Chondrocyte (in vitro differentiated cells): ENCODE measurements at regions not wholly inside any gene's neighbourhood (a gene's known extent, or its start where the extent isn't known, plus 50 kb on each side); places are given as distances from the start of the nearest gene placed in this dataset.
A peak's percentile ranks its signal among the peaks of the same experiment; 100 is the strongest.

Experiments
- DNase-seq: peaks from one replicate; pipeline ENCODE4 v3.0.0; 2021; ENCODE audit warnings: mixed read lengths, low spot score
- H3K27ac Mint-ChIP-seq: one replicate; pipeline ENCODE4 v1.8.0; 2021; ENCODE audit warnings: mild to moderate bottlenecking, moderate library complexity, mixed read lengths; ENCODE audit not compliant: unreplicated experiment
- H3K27me3 Mint-ChIP-seq: 2 replicates; pipeline ENCODE4 v1.8.0; 2021; ENCODE audit warnings: low read depth, mixed read lengths
- H3K36me3 Mint-ChIP-seq: 2 replicates; pipeline ENCODE4 v1.8.0; 2021; ENCODE audit warnings: low read depth, mixed read lengths
- H3K4me1 Mint-ChIP-seq: 2 replicates; pipeline ENCODE4 v1.8.0; 2021; ENCODE audit warnings: low read depth, mild to moderate bottlenecking, mixed read lengths
- H3K4me3 Mint-ChIP-seq: one replicate; pipeline ENCODE4 v1.8.0; 2021; ENCODE audit warnings: mild to moderate bottlenecking, moderate library complexity, mixed read lengths; ENCODE audit not compliant: unreplicated experiment
- H3K9me3 Mint-ChIP-seq: 2 replicates; pipeline ENCODE4 v1.8.0; 2021; ENCODE audit warnings: low read depth, mixed read lengths
- TF ChIP-seq, protein P1 (sequence below): fragments of 200-600 bp; sonication (generic); IDR thresholded peaks from 2 replicates; pipeline ENCODE4 v1.5.0; 2021; ENCODE audit warnings: antibody characterized with exemption, mild to moderate bottlenecking, moderate library complexity

DNA sequence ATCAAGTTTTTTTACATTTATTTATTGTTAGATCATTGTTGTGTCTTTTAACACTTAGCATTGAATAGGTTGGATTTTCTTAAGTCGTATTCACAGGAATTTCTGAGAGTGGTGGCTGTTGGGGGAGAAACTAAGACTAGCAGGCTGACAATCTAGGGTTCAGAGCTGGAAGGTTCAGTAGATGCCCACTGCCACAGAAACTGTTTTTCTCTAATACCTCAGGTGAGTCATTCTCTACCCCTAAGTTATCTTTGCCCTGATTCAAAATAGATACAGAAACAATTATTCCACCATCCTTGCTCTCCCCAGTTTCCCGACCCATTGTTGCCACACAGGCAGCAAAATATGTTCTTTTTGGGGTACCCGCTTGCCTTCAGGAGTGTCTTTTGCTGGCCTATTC, 870.8 kb upstream of the ID2 start:
- Mint-ChIP-seq H3K36me3 (no peaks in the 10 kb centered on the region), H3K4me1 (peaks cover 23% of the 10 kb centered on the region), H3K27ac (no peak overlapping the region), H3K4me3 (no peak overlapping the region), H3K9me3 (peaks cover 7% of the 10 kb centered on the region), H3K27me3 (no peaks in the 10 kb centered on the region)
- no peak for DNase-seq
- TF ChIP-seq, protein P1, sequence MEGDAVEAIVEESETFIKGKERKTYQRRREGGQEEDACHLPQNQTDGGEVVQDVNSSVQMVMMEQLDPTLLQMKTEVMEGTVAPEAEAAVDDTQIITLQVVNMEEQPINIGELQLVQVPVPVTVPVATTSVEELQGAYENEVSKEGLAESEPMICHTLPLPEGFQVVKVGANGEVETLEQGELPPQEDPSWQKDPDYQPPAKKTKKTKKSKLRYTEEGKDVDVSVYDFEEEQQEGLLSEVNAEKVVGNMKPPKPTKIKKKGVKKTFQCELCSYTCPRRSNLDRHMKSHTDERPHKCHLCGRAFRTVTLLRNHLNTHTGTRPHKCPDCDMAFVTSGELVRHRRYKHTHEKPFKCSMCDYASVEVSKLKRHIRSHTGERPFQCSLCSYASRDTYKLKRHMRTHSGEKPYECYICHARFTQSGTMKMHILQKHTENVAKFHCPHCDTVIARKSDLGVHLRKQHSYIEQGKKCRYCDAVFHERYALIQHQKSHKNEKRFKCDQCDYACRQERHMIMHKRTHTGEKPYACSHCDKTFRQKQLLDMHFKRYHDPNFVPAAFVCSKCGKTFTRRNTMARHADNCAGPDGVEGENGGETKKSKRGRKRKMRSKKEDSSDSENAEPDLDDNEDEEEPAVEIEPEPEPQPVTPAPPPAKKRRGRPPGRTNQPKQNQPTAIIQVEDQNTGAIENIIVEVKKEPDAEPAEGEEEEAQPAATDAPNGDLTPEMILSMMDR: no peak

GRCh38 chr2:7812231-7812995, 869.4 kb upstream of the ID2 start:
- Mint-ChIP-seq H3K9me3 (peaks cover 7% of the 10 kb centered on the region), H3K27ac (peak overlapping the region; percentile 66), H3K27me3 (no peaks in the 10 kb centered on the region), H3K4me1 (peaks cover 23% of the 10 kb centered on the region), H3K36me3 (no peaks in the 10 kb centered on the region), H3K4me3 (no peak overlapping the region)
- TF ChIP-seq, protein P1: no peak
- no peak for DNase-seq

- H3K27ac Mint-ChIP-seq: no peak overlapping the region
- no peaks in the 10 kb centered on the region for H3K36me3 Mint-ChIP-seq
- H3K4me3 Mint-ChIP-seq: no peak overlapping the region
- DNase-seq: no peak
- peaks cover 7% of the 10 kb centered on the region for H3K9me3 Mint-ChIP-seq
- H3K4me1 Mint-ChIP-seq: peaks cover 23% of the 10 kb centered on the region
- no peaks in the 10 kb centered on the region for H3K27me3 Mint-ChIP-seq
- TF ChIP-seq, protein P1: no peak
These were observed 868.1 kb upstream of the ID2 start for GRCh38 chr2:7813541-7814292.

- TF ChIP-seq, protein P1: no peak
- Mint-ChIP-seq H3K27me3 (no peaks in the 10 kb centered on the region), H3K9me3 (peaks cover 7% of the 10 kb centered on the region), H3K36me3 (no peaks in the 10 kb centered on the region), H3K4me1 (peaks cover 23% of the 10 kb centered on the region), H3K4me3 (no peak overlapping the region), H3K27ac (no peak overlapping the region)
- DNase-seq: no peak
These were observed 866.1 kb upstream of the ID2 start for GRCh38 chr2:7815726-7816125.

GRCh38 chr2:7816233-7816632, 865.6 kb upstream of the ID2 start:
- H3K4me1 Mint-ChIP-seq: peaks cover 22% of the 10 kb centered on the region
- no peaks in the 10 kb centered on the region for H3K27me3 Mint-ChIP-seq
- DNase-seq: no peak
- H3K36me3 Mint-ChIP-seq: no peaks in the 10 kb centered on the region
- H3K9me3 Mint-ChIP-seq: peaks cover 7% of the 10 kb centered on the region
- TF ChIP-seq, protein P1: no peak
- no peak overlapping the region for H3K27ac Mint-ChIP-seq
- no peak overlapping the region for H3K4me3 Mint-ChIP-seq
